K562 (cell line): ENCODE measurements at regions not wholly inside any gene's neighbourhood (a gene's known extent, or its start where the extent isn't known, plus 50 kb on each side); places are given as distances from the start of the nearest gene placed in this dataset.

ENCODE experiments used
- ATAC-seq: fragments of 200-7000 bp; cut with Tn5 transposase; 3 replicates; pipeline ENCODE4 v1.9.1; 2020; ENCODE audit warnings: moderate library complexity
- BruUV-seq: library from RNA; stranded (reverse); fragments of 400-500 nt; replicated peaks from 2 replicates; lab custom pipeline; 2021; lab: Mats Ljungman, UMichigan
- CTCF ChIA-PET: fragments of 300-600 bp; formaldehyde crosslinking; extraction: SDS; loops from one replicate; lab custom pipeline; 2021; ENCODE audit warnings: low intra/inter-chr PET ratio; lab: Yijun Ruan, JAX
- POLR2A ChIA-PET: fragments of 300-600, 350-650 bp; sonication (Branson Sonifier 250); formaldehyde crosslinking; extraction: SDS; loops from one replicate; lab custom pipeline; 2021; ENCODE audit warnings: antibody characterized with exemption, inconsistent platforms; lab: Yijun Ruan, JAX
- DNase-seq, 4 experiments: peaks; one replicate each; pipeline versions ENCODE4 v3.0.0 to v3.0.0-alpha.2; 2011 to 2018; ENCODE audit warnings: low spot score in 3 of 4, mixed read lengths in 3 of 4; ENCODE audit errors: extremely low read depth in 1 of 4
- FAIRE-seq: peaks from 2 replicates; lab custom pipeline; 2011; peaks lifted over from hg19 to GRCh38; lab: Jason Lieb, UNC
- H2AFZ ChIP-seq: 2 replicates; pipeline ENCODE4 v1.6.0; 2011; ENCODE audit warnings: low read depth, low read length, control low read depth, inconsistent platforms
- H3K27ac ChIP-seq: fragments of 200-600 bp; 3 replicates; pipeline ENCODE4 v1.8.0; 2011; ENCODE audit warnings: low read depth, mild to moderate bottlenecking, control low read depth, inconsistent platforms, low read length, moderate library complexity, mixed read lengths; ENCODE audit errors: extremely low read depth
- H3K27me3 ChIP-seq, 2 experiments: fragments of 300-600 bp in 1 of 2; 2 replicates in 1 of 2; 3 replicates in 1 of 2; pipeline versions ENCODE4 v1.6.0 to v1.8.0; 2011; ENCODE audit warnings: inconsistent platforms in 2 of 2, low read length in 2 of 2, mild to moderate bottlenecking in 1 of 2, mixed read lengths in 1 of 2, moderate library complexity in 1 of 2; ENCODE audit not compliant: control insufficient read depth in 2 of 2, insufficient read depth in 2 of 2
- H3K36me3 ChIP-seq: fragments of 300-600 bp; 3 replicates; pipeline ENCODE4 v1.8.0; 2011; ENCODE audit warnings: mild to moderate bottlenecking, low read length, inconsistent platforms; ENCODE audit not compliant: control insufficient read depth, insufficient read depth
- H3K4me1 ChIP-seq, 2 experiments: fragments of 200-600 bp in 1 of 2; replicated peaks in 1 of 2; 2 replicates in 1 of 2; 3 replicates in 1 of 2; pipeline versions ENCODE4 v1.5.1 to v1.8.0; 2011; ENCODE audit warnings: inconsistent platforms in 2 of 2, low read length in 2 of 2, mild to moderate bottlenecking in 1 of 2, mixed read lengths in 1 of 2, moderate library complexity in 1 of 2; ENCODE audit not compliant: control insufficient read depth in 2 of 2, insufficient read depth in 2 of 2
- H3K4me2 ChIP-seq: 2 replicates; pipeline ENCODE4 v1.6.1; 2011; ENCODE audit warnings: low read length, control low read depth, inconsistent platforms, mixed read lengths; ENCODE audit not compliant: insufficient read depth
- H3K4me3 ChIP-seq: fragments of 200-600 bp; sonication (generic), shearing (Covaris generic); 2 replicates; pipeline ENCODE4 v1.5.1; 2016; ENCODE audit warnings: control low read depth, inconsistent platforms
- H3K79me2 ChIP-seq: fragments of 200-600 bp; 3 replicates; pipeline ENCODE4 v1.8.0; 2011; ENCODE audit warnings: low read length, inconsistent platforms; ENCODE audit not compliant: control insufficient read depth, insufficient read depth
- H3K9ac ChIP-seq, 2 experiments: 2 replicates each; pipeline versions ENCODE4 v1.6.0 to v1.6.1; 2011; ENCODE audit warnings: low read depth in 2 of 2, low read length in 2 of 2, control low read depth in 1 of 2, inconsistent platforms in 1 of 2, mild to moderate bottlenecking in 1 of 2, mixed read lengths in 1 of 2; ENCODE audit not compliant: insufficient read depth in 1 of 2
- H3K9me1 ChIP-seq: one replicate; pipeline ENCODE4 v1.6.0; 2011; ENCODE audit warnings: inconsistent platforms, mild to moderate bottlenecking, low read length, moderate library complexity; ENCODE audit not compliant: control insufficient read depth, insufficient read depth
- H3K9me3 ChIP-seq: replicated peaks from 2 replicates; pipeline ENCODE4 v1.5.1; 2011; ENCODE audit warnings: low read depth, low read length, inconsistent platforms; ENCODE audit not compliant: control insufficient read depth, insufficient read depth
- H4K20me1 ChIP-seq: replicated peaks from 2 replicates; pipeline ENCODE4 v1.6.1; 2011; ENCODE audit warnings: low read length, inconsistent platforms, mixed read lengths; ENCODE audit not compliant: control insufficient read depth, insufficient read depth
- CBFA2T3 ChIP-seq: fragments of 450-650 bp; IDR thresholded peaks from 2 replicates; pipeline ENCODE4 v1.6.1; 2017
- CBX5 ChIP-seq: IDR thresholded peaks from 2 replicates; pipeline ENCODE4 v1.6.1; 2014; ENCODE audit warnings: low read depth, borderline replicate concordance
- HDAC3 ChIP-seq: fragments of 450-650 bp; IDR thresholded peaks from 2 replicates; pipeline ENCODE4 v1.6.1; 2018; ENCODE audit warnings: borderline replicate concordance, mild to moderate bottlenecking, moderate library complexity; ENCODE audit not compliant: partially characterized antibody
- KDM2B ChIP-seq: fragments of 250-450 bp; sonication (Bioruptor Pico); IDR thresholded peaks from 2 replicates; pipeline ENCODE4 v1.8.0; 2021; ENCODE audit warnings: mild to moderate bottlenecking, moderate library complexity
- KDM4B ChIP-seq, 2 experiments: fragments of 450-650 bp in 1 of 2; sonication (generic) in 1 of 2; IDR thresholded peaks; 2 replicates each; pipeline ENCODE4 v1.6.1; 2016 to 2017; ENCODE audit warnings: borderline replicate concordance in 2 of 2, antibody characterized with exemption in 1 of 2, low read depth in 1 of 2, mild to moderate bottlenecking in 1 of 2
- L3MBTL2 ChIP-seq: fragments of 450-650 bp; IDR thresholded peaks from 2 replicates; pipeline ENCODE4 v1.6.1; 2016; ENCODE audit warnings: mild to moderate bottlenecking, moderate library complexity
- NELFE ChIP-seq: IDR thresholded peaks from 2 replicates; pipeline ENCODE4 v1.6.1; 2011; ENCODE audit warnings: mild to moderate bottlenecking; ENCODE audit not compliant: insufficient read depth, insufficient read length
- PHB ChIP-seq: fragments of 250-450 bp; sonication (Bioruptor Pico); IDR thresholded peaks from 2 replicates; pipeline ENCODE4 v1.5.0; 2021
- POLR3A ChIP-seq: IDR thresholded peaks from 2 replicates; pipeline ENCODE4 v1.6.1; 2011; ENCODE audit warnings: borderline replicate concordance, mild to moderate bottlenecking, moderate library complexity; ENCODE audit not compliant: insufficient read length, insufficient read depth; ENCODE audit errors: extremely low read depth
- RBBP5 ChIP-seq: fragments of 200-600 bp; sonication (generic); IDR thresholded peaks from 2 replicates; pipeline ENCODE4 v1.6.1; 2012; ENCODE audit warnings: borderline replicate concordance, mild to moderate bottlenecking, low read length, control low read depth, inconsistent platforms; ENCODE audit not compliant: insufficient read depth, poor library complexity, severe bottlenecking
- TCF3 ChIP-seq: sonication (generic); formaldehyde crosslinking; IDR thresholded peaks from 2 replicates; pipeline ENCODE4 v1.4.0; 2020; ENCODE audit warnings: mild to moderate bottlenecking, missing genetic modification reagents
- WGBS: fragments of 100-300 bp; shearing (Covaris generic); methylation state at CpG from one replicate; pipeline ENCODE4 v1.1.6; 2016; ENCODE audit warnings: low coverage, mixed read lengths; ENCODE audit not compliant: insufficient coverage; ENCODE audit errors: missing lambda C conversion rate; 5-methylcytosine and 5-hydroxymethylcytosine counted together
- in situ Hi-C: fragments of 300-500 bp; cut with MboI; formaldehyde crosslinking; loops from 4 replicates; pipeline ENCODE4 v1.15.0; 2018; ENCODE audit warnings: inconsistent platforms, mixed read lengths
- intact Hi-C: fragments of 100-400 bp; cut with micrococcal nuclease; formaldehyde crosslinking; loops from 2 replicates; pipeline ENCODE4 v1.14.2; 2022
- TF ChIP-seq, protein P1 (sequence below), 2 experiments: fragments of 250-450 bp in 1 of 2; fragments of 450-650 bp in 1 of 2; sonication (Bioruptor Pico) in 1 of 2; IDR thresholded peaks; 2 replicates each; pipeline versions ENCODE4 v1.6.1 to v1.8.0; 2016 to 2021; ENCODE audit warnings: mild to moderate bottlenecking in 2 of 2, moderate library complexity in 2 of 2, missing compliant biosample characterization in 1 of 2, missing genetic modification characterization in 1 of 2
- TF ChIP-seq, protein P2 (sequence below): sonication (generic); formaldehyde crosslinking; IDR thresholded peaks from 2 replicates; pipeline ENCODE4 v1.8.1; 2022; ENCODE audit warnings: missing genetic modification reagents
- TF ChIP-seq, protein P3 (sequence below): conservative IDR thresholded peaks from 2 replicates; pipeline ENCODE4 v1.6.1; 2011; ENCODE audit warnings: low read depth, mild to moderate bottlenecking, low read length; ENCODE audit not compliant: control insufficient read depth

DNA sequence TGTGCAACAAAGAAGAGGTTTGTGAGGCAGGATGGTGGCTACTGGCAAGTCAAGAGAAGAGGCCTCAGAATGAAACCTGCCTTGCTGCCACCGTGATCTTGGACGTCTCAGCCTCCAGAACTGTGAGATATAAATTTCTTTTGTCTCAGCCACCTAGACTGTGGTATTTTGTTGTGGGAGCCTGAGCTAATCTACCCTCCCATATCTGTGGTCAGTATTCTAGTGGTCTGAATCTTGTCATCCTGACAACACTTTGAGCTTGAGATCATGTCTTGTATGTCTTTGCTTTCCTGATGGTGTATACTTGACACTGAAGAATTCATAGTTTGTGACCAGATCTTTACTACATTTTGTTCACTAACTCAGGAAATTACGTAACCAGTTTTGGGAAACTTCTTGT, 240.6 kb upstream of the GOLIM4 start:
- Histone ChIP-seq H3K9ac (no peak overlapping the region), H3K27me3 (no peaks in the 10 kb centered on the region), H3K27ac (no peak overlapping the region), H3K36me3 (no peaks in the 10 kb centered on the region), H3K4me2 (no peak overlapping the region), H4K20me1 (no peaks in the 10 kb centered on the region), H3K4me3 (no peak overlapping the region), H3K9me3 (no peaks in the 10 kb centered on the region), H3K9me1 (no peaks in the 10 kb centered on the region), H3K79me2 (no peaks in the 10 kb centered on the region), H2AFZ (no peak overlapping the region), H3K4me1 (no peaks in the 10 kb centered on the region)
- ATAC-seq (no peak), DNase-seq (no peak), FAIRE-seq (no peak)
- TF ChIP-seq CBX5 = no peak
- TF ChIP-seq NELFE = no peak
- TF ChIP-seq, protein P1, sequence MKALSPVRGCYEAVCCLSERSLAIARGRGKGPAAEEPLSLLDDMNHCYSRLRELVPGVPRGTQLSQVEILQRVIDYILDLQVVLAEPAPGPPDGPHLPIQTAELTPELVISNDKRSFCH (CRISPR knock-in tag; IDR thresholded peaks at IDR 0.05) = no peak
- TF ChIP-seq, protein P1 (tag; IDR thresholded peaks at IDR 0.05) = no peak
- no peak for TF ChIP-seq L3MBTL2
- no peak for TF ChIP-seq HDAC3
- no TSS peak for BruUV-seq
- WGBS = 6% methylated on average over 3 of the region's 3 CpGs
- intact Hi-C loops (no loop called here), in situ Hi-C loops (no loop called here)
- POLR2A ChIA-PET = no interaction called here
- CTCF ChIA-PET = no interaction called here

DNA sequence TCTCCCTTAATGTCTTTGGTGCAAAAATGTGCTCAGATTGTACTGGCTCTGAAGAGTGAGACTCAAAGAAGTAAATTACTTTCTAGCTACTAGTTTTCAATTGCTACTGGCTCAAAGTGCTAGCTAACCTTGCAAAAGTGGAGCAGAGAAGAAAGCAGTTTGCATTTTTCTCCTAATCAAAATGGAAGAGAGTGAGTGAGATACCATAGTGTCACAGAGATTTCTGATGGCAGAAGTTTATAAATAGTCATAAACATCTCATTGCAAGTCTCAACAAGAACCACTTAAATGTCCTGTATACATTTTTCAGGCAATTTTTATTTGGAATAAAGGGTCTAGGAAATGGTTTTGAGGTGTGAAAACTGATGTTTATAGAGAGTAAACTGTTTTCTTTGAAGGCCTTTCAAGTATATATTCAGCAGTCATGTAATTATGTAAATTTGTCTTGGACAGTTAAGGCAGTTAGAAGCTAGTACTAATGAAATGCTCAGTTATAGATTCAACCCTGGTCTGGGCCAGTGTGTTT, 237.7 kb upstream of the GOLIM4 start:
- no peak for FAIRE-seq
- TF ChIP-seq RBBP5 (no peak), KDM4B (IDR thresholded peaks at IDR 0.05; ENCODE audit: borderline replicate concordance in 2 of 2, low read depth in 1 of 2) (no peak), TCF3 (no peak), KDM2B (CRISPR knock-in tag) (no peak), POLR3A (no peak), PHB (CRISPR knock-in tag) (no peak), CBFA2T3 (no peak)
- TF ChIP-seq, protein P2, sequence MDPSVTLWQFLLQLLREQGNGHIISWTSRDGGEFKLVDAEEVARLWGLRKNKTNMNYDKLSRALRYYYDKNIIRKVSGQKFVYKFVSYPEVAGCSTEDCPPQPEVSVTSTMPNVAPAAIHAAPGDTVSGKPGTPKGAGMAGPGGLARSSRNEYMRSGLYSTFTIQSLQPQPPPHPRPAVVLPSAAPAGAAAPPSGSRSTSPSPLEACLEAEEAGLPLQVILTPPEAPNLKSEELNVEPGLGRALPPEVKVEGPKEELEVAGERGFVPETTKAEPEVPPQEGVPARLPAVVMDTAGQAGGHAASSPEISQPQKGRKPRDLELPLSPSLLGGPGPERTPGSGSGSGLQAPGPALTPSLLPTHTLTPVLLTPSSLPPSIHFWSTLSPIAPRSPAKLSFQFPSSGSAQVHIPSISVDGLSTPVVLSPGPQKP (CRISPR knock-in tag) = no peak
- TF ChIP-seq, protein P3, sequence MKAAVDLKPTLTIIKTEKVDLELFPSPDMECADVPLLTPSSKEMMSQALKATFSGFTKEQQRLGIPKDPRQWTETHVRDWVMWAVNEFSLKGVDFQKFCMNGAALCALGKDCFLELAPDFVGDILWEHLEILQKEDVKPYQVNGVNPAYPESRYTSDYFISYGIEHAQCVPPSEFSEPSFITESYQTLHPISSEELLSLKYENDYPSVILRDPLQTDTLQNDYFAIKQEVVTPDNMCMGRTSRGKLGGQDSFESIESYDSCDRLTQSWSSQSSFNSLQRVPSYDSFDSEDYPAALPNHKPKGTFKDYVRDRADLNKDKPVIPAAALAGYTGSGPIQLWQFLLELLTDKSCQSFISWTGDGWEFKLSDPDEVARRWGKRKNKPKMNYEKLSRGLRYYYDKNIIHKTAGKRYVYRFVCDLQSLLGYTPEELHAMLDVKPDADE = no peak

More for the DNA sequence above, 237.7 kb upstream of the GOLIM4 start:
- no peaks in the 10 kb centered on the region for H3K79me2 ChIP-seq
- no peaks in the 10 kb centered on the region for H3K4me1 ChIP-seq
- no TSS peak for BruUV-seq
- no peaks in the 10 kb centered on the region for H3K9me1 ChIP-seq
- no peak overlapping the region for H3K9ac ChIP-seq
- H3K4me2 ChIP-seq = no peak overlapping the region
- intact Hi-C loops (no loop called here), in situ Hi-C loops (no loop called here)
- H3K9me3 ChIP-seq = no peaks in the 10 kb centered on the region
- no peak overlapping the region for H3K4me3 ChIP-seq
- no peaks in the 10 kb centered on the region for H3K36me3 ChIP-seq
- ChIA-PET CTCF (no interaction called here), POLR2A (no interaction called here)
- no peak overlapping the region for H2AFZ ChIP-seq
- DNase-seq (no peak), ATAC-seq (no peak)
- H4K20me1 ChIP-seq = no peaks in the 10 kb centered on the region
- no peak overlapping the region for H3K27ac ChIP-seq
- H3K27me3 ChIP-seq = no peaks in the 10 kb centered on the region
